GM12872 (cell line): ENCODE measurements at regions not wholly inside any gene's neighbourhood (a gene's known extent, or its start where the extent isn't known, plus 50 kb on each side); places are given as distances from the start of the nearest gene placed in this dataset.

Experiments used
- TF ChIP-seq, protein P1 (sequence below): IDR thresholded peaks from 3 replicates; pipeline ENCODE4 v1.5.1; 2011; ENCODE audit warnings: low read depth, mild to moderate bottlenecking, low read length, moderate library complexity; ENCODE audit not compliant: insufficient read depth

DNA sequence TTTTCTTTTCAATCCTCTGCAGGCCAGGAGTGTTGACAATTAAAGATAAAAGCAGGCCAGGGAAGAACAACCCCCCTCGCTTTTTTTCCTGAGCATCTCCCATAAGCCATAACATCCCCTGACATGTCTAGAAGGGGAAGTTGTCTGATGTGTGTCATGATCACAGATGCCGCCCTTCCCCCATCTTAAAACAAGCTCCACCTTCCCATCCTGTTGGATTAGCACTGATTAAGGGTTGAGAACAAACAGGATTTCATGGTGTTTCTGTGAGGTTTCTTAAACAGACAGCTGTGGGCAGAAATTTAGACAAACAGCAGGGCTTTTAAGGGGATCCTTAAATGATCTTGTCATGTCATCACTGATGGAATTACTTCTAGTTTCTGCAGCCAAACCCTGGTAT lies 59.4 kb upstream of the UPP2 start:
- TF ChIP-seq, protein P1, sequence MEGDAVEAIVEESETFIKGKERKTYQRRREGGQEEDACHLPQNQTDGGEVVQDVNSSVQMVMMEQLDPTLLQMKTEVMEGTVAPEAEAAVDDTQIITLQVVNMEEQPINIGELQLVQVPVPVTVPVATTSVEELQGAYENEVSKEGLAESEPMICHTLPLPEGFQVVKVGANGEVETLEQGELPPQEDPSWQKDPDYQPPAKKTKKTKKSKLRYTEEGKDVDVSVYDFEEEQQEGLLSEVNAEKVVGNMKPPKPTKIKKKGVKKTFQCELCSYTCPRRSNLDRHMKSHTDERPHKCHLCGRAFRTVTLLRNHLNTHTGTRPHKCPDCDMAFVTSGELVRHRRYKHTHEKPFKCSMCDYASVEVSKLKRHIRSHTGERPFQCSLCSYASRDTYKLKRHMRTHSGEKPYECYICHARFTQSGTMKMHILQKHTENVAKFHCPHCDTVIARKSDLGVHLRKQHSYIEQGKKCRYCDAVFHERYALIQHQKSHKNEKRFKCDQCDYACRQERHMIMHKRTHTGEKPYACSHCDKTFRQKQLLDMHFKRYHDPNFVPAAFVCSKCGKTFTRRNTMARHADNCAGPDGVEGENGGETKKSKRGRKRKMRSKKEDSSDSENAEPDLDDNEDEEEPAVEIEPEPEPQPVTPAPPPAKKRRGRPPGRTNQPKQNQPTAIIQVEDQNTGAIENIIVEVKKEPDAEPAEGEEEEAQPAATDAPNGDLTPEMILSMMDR = no peak

DNA sequence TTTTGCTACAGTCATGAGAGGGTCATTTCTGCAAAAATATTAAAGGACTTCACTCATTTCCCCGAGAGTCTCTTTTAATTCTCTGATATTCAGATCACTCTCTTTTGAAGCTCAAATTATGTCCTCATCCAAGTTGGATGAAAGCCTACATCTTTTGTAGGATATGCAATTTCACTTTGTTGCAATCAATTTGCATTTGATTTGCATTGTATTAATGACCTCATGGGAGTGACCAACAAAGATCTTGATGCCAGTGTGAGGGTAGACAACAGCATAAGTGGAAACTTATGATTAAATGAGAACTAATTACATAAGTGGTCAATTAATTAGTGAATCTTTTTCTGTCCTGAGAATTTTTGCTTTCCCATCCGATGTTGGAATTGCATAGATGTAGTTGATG lies 60.3 kb upstream of the UPP2 start:
- TF ChIP-seq, protein P1 = no peak

DNA sequence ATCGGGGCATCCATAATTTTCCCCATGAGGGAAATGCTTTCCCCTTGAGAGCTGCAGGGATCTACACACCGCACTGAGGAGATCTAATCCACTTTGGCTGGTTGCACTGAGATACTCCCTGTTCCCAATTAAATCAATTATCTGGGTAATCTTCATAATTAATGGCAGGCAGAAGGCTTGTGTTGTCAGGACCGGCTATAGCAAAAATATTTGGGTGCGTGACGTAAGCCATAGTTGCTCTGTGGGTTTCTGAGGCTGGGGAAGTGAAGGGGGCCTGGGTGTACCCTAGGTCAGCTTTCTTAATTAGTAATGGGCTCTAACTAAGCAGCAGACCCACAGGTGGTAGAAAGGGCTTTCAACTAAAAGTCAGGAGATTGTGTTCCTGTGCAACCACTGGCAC lies 62.8 kb upstream of the UPP2 start:
- TF ChIP-seq, protein P1 = no peak

DNA sequence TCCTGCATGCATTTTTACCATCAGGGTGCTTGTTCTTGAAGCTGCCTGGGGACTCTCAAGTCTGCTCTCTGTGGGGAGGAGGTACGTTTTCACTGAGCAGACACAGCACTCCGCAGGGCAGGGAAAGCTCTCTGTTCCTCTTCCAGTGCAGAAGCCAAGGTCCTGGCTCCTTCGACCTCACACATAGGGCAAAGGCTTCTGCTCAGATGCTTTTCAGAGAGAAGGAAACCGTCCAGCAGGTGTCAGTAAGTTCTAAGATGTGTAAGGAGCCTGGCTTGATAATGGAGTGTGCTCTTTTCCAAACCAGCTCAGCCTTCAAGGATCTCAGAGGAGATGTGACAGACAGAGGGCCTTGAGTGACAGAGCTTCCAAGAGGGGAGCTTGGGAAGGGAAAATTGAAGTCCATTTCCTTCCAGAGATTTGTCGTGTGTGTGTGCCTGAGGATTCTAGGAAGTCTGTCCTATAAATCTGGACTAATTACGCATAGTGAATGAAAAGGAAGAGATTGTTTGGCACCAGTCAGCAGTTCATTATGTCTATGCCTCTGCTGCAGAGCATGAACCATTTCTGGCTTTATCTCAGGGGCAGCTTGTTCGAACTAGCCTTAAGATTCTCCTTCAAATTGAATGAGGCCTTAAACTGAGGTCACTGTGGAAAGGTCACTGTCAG lies 67.3 kb upstream of the UPP2 start:
- TF ChIP-seq, protein P1 = peak; percentile 56; the same call in 2 of the 3 replicates

DNA sequence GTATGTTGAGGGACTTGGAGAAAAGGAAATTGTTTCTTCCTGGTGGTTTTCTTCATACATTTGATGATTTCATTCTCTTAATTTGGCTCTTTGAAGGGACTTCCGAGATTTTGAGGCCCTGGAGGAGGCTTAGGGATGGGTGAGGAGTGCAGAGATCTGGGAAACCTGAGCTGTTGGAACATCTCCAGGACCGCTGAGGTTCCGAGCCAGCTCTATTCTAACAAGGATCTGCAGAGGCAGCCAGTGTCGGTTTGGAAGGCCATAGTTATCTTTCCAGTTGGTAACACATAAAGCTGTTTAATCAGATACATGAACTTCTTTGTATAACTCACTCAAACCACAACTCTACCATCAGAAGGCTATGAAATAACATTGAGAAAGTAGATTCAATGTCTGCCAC lies 70.3 kb upstream of the UPP2 start:
- TF ChIP-seq, protein P1 = no peak

DNA sequence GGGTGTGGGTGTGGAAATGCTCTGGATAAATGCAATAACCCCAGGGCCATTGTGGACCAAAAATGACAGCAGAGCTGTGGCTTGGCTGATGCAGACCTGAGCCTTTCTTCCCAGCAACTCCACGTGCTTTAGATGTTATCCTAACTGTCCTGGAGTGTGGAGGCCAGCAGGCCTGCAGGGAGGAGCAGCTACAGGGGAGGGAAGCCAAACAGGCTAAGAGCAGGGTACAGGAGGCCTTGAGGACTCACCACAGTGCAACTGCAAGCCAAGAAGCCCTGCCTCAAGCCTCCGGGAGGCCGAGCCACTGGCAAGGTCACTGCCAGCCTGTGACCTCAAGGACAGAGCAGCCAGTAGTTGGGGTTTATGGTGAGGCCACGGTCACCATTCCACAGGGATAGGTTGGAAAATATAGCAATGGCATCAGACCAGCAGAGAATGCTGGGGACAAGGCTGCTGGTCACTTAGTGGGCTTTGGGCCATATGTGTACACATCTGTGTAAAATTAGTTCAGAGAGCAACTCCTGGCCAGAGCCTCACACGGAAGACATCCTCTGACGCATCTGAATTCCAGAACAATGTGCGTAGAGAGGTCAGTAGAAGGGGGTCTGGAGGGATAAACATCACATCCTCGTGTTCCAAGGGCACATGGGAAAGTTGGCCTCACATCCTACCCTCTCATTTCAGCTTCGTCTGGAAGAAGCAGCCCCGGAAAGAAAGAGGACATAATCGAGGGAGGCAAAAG lies 76.2 kb upstream of the UPP2 start:
- TF ChIP-seq, protein P1 = no peak

DNA sequence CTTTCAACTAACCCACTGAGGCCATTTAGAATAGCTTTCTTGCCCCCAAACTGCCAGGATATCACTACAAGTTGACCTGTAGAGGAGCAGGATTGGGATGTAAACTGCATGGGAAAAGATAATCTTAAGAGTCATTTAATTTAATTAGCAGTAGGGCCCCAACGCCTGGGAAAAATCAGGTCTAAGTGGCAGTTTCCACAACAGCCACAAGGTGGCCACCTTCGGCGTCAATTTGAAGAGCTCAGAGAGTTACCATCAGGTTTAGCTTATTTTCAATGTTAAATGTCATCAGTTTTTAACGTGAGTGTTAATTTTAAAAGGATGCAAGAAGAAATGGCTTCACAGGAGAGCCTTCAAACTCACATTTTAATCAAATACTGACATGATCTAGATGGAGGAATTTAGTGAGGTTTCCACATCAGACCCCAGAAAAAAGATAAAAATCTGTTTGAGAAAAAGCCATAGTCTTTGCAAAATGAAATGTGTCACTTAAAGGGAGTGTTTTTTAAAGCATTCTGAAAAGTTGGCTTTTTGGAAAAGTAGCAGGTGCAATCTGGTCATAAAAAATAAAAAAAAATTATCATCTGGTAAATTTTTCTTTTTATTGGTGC lies 77.3 kb upstream of the UPP2 start:
- TF ChIP-seq, protein P1 = peak; percentile 78
